22Rv1 (cell line): ENCODE measurements at regions not wholly inside any gene's neighbourhood (a gene's known extent, or its start where the extent isn't known, plus 50 kb on each side); places are given as distances from the start of the nearest gene placed in this dataset.

Experiments
- ZFX ChIP-seq: fragments of 450-650 bp; IDR thresholded peaks from 2 replicates; pipeline ENCODE4 v1.6.1; 2017; ENCODE audit warnings: antibody characterized with exemption, borderline replicate concordance
- TF ChIP-seq, protein P1 (sequence below): fragments of 450-650 bp; IDR thresholded peaks from 2 replicates; pipeline ENCODE4 v1.5.1; 2017; ENCODE audit warnings: mild to moderate bottlenecking

DNA sequence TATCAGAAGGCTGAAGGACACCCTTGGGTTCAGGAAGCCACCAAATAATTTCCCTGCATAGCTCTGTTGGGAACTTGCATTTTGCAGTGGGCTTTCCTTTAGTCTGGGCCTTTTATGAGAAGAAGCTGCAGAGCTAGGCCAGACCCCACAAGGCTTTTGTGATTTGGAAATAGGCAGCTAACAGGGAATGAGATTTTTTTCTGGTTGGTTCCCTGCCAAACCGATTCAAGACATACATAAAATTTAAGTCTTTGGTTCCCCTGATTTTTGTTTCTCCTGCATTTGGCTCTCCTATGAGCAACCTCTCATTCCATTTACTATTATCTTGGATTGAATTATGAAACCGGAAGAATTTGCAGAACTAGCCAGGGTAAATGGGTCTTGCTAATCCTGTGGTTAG is 81.5 kb upstream of the PTCH1 start:
- TF ChIP-seq, protein P1, sequence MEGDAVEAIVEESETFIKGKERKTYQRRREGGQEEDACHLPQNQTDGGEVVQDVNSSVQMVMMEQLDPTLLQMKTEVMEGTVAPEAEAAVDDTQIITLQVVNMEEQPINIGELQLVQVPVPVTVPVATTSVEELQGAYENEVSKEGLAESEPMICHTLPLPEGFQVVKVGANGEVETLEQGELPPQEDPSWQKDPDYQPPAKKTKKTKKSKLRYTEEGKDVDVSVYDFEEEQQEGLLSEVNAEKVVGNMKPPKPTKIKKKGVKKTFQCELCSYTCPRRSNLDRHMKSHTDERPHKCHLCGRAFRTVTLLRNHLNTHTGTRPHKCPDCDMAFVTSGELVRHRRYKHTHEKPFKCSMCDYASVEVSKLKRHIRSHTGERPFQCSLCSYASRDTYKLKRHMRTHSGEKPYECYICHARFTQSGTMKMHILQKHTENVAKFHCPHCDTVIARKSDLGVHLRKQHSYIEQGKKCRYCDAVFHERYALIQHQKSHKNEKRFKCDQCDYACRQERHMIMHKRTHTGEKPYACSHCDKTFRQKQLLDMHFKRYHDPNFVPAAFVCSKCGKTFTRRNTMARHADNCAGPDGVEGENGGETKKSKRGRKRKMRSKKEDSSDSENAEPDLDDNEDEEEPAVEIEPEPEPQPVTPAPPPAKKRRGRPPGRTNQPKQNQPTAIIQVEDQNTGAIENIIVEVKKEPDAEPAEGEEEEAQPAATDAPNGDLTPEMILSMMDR = no peak
- no peak for TF ChIP-seq ZFX
